Nephron progenitor cell (in vitro differentiated cells): ENCODE measurements at regions not wholly inside any gene's neighbourhood (a gene's known extent, or its start where the extent isn't known, plus 50 kb on each side); places are given as distances from the start of the nearest gene placed in this dataset.
A peak's percentile ranks its signal among the peaks of the same experiment; 100 is the strongest.

Source experiments
- DNase-seq: peaks from one replicate; pipeline ENCODE4 v3.0.0; 2021
- H3K27ac Mint-ChIP-seq: 2 replicates; pipeline ENCODE4 v1.8.0; 2021; ENCODE audit warnings: mild to moderate bottlenecking, moderate library complexity, mixed read lengths
- H3K27me3 Mint-ChIP-seq: 2 replicates; pipeline ENCODE4 v1.8.0; 2021; ENCODE audit warnings: mild to moderate bottlenecking, low read depth, mixed read lengths; ENCODE audit not compliant: poor library complexity
- H3K36me3 Mint-ChIP-seq: 2 replicates; pipeline ENCODE4 v1.8.0; 2021; ENCODE audit warnings: low read depth, mixed read lengths
- H3K4me1 Mint-ChIP-seq: 2 replicates; pipeline ENCODE4 v1.8.0; 2021; ENCODE audit warnings: mixed read lengths
- H3K4me3 Mint-ChIP-seq: 2 replicates; pipeline ENCODE4 v1.8.0; 2021; ENCODE audit warnings: mild to moderate bottlenecking, moderate library complexity, mixed read lengths
- H3K9me3 Mint-ChIP-seq: 2 replicates; pipeline ENCODE4 v1.8.0; 2021; ENCODE audit warnings: mild to moderate bottlenecking, moderate library complexity, mixed read lengths
- CTCF ChIP-seq: fragments of 200-600 bp; sonication (generic); IDR thresholded peaks from 2 replicates; pipeline ENCODE4 v1.5.0; 2021; ENCODE audit warnings: antibody characterized with exemption

- Mint-ChIP-seq H3K9me3 (no peaks in the 10 kb centered on the region), H3K4me3 (peak overlapping the region; percentile 88), H3K4me1 (peaks cover 13% of the 10 kb centered on the region), H3K36me3 (no peaks in the 10 kb centered on the region), H3K27me3 (peaks cover 52% of the 10 kb centered on the region), H3K27ac (no peak overlapping the region)
- TF ChIP-seq CTCF: no peak
- DNase-seq: peak; percentile 54
Observed at GRCh38 chr1:244918421-244919319, 54.3 kb upstream of the HNRNPU start.

DNA sequence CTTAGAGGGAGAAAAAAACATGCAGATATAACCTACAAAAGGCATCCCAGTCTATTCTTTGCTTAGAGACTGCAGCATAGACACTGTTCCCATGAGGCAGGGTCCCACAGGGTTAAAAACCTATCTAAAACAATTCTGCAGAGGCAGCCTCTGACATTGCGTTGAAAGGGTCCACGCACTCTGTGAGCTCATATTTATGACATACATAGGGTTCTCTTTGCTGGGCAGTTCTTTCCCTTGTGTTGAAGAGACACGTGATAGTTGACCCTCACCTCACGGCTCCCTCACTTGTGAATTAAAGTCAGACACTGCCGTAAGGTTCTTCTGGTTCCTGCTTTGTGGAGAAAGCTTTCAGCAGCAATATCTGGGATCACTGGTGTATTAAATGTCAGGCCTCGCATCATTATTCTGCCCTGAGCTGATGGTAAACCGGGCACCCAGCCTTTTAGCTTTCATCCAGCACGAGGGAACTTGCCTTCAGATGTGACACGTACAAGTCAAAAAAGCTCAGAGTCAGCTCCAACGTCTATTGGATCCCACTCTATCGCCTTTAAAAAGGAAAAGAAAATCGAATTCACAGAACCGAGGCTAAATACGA, 52.8 kb upstream of the HNRNPU start:
- Mint-ChIP-seq H3K9me3 (no peaks in the 10 kb centered on the region), H3K4me1 (peaks cover 13% of the 10 kb centered on the region), H3K27me3 (peaks cover 52% of the 10 kb centered on the region), H3K36me3 (no peaks in the 10 kb centered on the region), H3K27ac (no peak overlapping the region), H3K4me3 (peak overlapping the region; percentile 18)
- TF ChIP-seq CTCF: no peak
- no peak for DNase-seq

- Mint-ChIP-seq H3K4me1 (peaks cover 13% of the 10 kb centered on the region), H3K27ac (no peak overlapping the region), H3K27me3 (peaks cover 47% of the 10 kb centered on the region), H3K36me3 (no peaks in the 10 kb centered on the region), H3K4me3 (no peak overlapping the region), H3K9me3 (no peaks in the 10 kb centered on the region)
- DNase-seq: no peak
- no peak for TF ChIP-seq CTCF
Observed at GRCh38 chr1:244915736-244916135, 51.4 kb upstream of the HNRNPU start.

GRCh38 chr1:244914761-244915160, 50.4 kb upstream of the HNRNPU start:
- H3K9me3 Mint-ChIP-seq: no peaks in the 10 kb centered on the region
- H3K4me1 Mint-ChIP-seq: peaks cover 10% of the 10 kb centered on the region
- H3K4me3 Mint-ChIP-seq: no peak overlapping the region
- no peak for DNase-seq
- no peak overlapping the region for H3K27ac Mint-ChIP-seq
- no peak for TF ChIP-seq CTCF
- peaks cover 37% of the 10 kb centered on the region for H3K27me3 Mint-ChIP-seq
- H3K36me3 Mint-ChIP-seq: no peaks in the 10 kb centered on the region
